Amniotic stem cell (primary cell): ENCODE measurements at regions not wholly inside any gene's neighbourhood (a gene's known extent, or its start where the extent isn't known, plus 50 kb on each side); places are given as distances from the start of the nearest gene placed in this dataset.
"Not testable (repeated sequence)": the region's sequence is repeated elsewhere in the genome, so short reads cannot be mapped to it uniquely, and the experiment has no call there.

Experiments
- DNase-seq: peaks from one replicate; lab custom pipeline; 2025; lab: John Stamatoyannopoulos, UW

DNA sequence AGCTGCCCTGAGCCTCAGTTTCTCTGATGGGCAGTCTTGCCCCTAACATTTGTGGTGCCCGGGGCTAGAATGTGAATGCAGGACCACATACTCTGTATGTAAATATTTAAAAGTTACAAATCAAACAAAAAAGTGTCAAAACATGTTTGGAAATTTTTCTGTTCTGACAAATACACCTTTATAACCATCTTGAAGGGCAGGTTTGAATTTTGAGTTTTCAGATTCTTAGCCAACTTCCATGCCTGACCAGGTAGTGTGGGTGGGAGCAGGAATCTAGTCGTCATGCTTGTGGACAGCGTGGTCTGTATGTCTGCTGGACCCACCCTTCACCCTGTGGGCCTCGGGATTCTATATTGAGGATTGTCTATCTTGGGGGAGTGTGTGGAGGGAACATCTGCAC, 325.1 kb downstream of the SOX4 start:
- DNase-seq = no peak

- DNase-seq = no peak
Measured at GRCh38 chr6:21922086-21922485, 328.5 kb downstream of the SOX4 start.

DNA sequence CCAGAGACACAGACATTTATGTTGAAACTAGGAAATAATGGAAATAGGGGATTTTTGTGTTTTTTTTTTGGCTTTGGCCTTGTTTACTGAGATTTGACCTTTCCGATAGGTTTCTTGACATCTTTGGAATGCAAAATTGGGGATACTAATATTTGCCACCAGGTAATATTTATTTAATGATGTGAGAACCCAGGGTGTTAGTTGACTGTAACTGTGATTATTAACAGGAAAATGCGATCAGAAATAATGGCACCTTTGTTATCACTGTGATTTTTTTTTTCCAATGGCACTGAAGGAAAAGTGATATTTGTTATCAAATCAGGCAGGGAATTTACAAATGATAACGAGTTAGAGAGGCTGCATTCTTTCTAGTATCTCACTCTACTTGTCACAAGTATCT, 330.5 kb downstream of the SOX4 start:
- DNase-seq = no peak

DNA sequence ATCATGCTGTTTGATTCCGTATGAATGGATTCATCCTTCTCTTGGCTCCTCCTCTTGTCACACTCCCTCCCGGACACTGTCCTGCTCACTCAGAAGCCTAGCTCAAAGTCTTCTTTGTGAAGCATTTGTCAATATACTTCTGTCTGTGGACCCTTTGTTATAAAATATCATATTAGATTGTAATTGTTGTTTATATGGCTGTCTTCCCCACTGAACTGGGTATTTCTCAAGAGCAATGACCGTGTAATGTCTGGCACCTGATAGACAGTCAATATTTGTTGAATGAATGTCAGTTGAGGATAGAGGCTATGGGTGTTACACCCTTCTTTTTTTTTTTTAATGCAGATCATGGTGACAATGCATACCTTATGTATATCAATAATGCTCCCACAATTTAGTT, 335.3 kb downstream of the SOX4 start:
- no peak for DNase-seq

DNA sequence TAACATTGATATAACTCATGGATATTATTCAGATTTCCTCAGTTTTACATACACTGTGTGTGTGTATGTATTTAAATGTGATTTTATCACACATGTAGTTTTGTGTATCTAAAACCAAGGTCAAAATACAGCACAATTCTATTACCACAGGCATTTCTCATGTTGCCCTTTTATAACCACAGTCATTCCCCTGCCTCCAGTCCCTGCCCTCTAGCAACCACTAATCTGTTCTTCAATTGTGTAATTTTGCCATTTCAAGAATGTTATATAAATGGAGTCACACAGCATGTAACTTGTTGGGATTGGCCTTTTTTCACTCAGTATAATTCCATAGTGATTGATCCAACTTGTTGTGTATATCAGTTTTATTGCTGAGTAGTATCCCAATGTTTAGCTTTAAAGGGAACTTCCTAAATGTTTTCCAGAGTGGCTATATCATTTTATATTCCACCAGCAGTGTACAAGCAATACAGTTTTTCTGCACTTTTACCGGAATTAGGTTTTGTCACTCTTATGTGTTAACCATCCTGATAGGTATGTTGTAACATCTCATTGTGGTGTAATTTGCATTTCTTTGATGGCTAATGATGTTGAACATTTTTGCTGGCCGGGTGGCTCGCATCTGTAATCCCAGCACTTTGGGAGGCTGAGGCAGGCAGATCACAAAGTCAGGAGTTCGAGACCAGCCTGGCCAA, 338.2 kb downstream of the SOX4 start:
- no peak for DNase-seq

- DNase-seq = no peak
Measured at GRCh38 chr6:21933351-21933750, 339.8 kb downstream of the SOX4 start.

DNA sequence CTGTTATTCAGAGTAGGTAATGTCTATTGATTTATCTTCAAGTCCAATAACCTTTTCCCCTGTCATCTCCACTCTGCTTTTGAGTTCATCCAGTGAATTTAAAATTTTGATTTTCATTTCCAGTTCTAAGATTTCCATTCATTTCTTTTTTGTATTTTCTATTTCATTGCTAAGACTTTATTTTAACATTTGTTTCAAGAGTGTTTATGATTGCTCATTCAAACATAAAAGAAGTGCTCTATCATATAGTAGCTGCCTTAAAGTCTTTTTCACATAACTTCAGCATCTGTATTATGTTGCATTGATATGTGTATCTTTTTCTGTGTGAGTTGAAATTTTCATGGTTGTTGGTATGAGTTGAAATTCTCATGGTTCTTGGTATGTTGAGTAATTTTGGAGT, 341.6 kb downstream of the SOX4 start:
- DNase-seq = no peak

DNA sequence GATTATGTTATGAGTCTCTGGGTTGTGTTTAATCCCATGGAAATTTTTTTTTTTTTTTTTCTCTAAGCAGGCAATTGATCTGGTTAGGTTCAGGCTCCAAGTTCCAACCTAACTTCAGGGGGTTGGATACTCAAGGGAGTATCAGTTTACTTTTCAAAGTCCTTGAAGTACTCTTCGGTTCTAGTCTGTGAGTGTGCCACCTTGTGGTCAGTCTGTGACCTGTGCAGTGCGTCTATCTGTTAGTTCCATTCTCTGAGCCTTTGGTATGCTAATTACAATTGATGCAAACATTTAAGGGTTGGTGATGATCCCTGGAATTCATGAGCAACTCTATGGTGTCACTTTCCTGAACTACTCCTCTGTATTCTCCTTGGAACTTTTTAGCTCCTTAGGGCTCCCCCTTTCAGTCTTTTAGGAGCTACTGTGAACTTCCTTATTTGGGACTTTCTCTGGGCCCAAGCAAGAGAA, 342.0 kb downstream of the SOX4 start:
- DNase-seq = no peak

DNA sequence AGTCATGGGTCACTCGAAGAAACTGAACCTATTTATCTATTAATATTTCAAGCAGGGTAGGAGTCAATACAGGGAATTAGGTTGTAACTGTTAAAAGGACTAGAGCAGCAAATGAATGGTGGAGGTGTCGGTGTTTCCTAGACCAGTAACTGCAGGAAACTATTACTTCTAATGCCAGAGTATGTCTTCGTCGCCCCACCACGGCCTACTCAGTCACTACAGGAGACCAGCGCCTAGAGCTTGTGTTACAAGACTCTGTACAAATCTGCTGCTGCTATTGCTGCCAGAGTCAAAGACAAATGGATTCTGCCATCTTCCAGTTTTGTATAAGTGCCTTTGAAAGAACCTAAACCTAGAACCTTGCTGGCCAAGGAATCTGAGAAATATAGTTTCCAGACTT, 343.9 kb downstream of the SOX4 start:
- DNase-seq = no peak

GRCh38 chr6:21939066-21939465, 345.5 kb downstream of the SOX4 start:
- DNase-seq = not testable (repeated sequence)

DNA sequence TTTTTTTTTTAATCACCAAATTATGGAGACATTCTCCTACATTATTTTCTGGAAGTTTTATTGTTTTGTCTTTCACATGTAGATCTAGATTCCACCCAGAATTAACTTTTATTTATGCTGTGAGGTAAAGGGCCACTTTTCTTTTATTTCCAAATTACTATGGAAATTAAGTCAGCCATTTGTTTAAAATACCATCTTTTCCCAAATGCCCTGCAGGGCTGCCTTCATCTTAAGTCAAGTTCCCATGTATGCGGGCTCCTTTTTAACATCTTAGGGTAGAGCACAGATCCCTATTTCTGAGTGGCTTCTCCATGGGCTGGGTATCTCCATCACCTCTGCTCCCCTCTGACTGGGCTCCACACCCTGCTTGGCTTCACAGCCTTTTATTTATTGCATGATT, 348.4 kb downstream of the SOX4 start:
- no peak for DNase-seq

GRCh38 chr6:21942897-21943296, 349.3 kb downstream of the SOX4 start:
- DNase-seq = no peak

GRCh38 chr6:21946298-21946783, 350.5 kb downstream of the PRL start:
- peak; percentile 46 for DNase-seq

GRCh38 chr6:21947227-21947626, 349.6 kb downstream of the PRL start:
- DNase-seq = not testable (repeated sequence)

- no peak for DNase-seq
Measured at GRCh38 chr6:21947731-21948386, 349.0 kb downstream of the PRL start.

DNA sequence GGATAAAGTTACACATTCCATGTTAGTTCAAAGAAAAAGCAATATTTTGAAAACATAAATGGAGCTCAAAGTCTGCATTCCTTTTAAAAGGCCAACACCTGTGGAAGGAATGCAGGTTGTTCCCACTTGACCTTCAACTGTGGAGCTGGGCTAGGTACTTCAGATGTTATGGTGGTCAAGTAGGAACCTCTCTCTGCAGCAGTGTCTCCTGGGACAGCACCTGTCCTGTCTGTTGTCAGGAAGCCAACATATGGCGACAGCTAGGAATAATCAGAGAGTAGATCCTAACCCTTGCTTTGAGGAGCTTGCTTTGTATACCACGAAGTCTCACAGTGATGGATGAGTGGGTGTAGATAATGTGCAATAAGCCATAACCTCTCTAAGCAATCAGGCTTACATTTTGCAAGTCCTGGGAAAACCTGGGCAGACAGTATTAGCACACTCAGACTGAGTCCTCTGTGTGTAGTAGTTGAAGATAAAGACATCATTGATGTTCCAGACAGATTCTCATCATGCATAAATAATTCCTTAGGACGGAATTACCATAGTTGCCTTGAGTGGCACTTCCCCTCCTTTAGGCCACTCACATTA, 347.5 kb downstream of the PRL start:
- DNase-seq = no peak

DNA sequence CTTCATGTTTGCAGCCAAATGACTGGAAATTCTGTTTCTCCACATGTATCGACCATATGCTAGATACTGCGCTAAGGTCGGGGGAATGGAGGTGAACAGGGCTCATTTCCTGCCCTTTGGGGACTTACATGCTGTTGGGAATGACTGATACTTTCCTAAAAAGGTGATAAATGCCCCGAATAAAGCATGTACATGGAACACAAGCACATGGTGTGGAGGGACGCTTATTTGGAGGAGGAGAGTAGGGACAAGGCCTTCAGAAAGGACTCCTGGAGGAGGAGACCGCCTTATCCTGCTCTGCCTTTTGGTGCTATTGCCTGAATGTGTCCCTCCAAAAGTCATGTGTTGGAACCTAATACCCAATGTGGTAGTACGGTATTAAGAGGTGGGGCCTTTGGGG, 344.5 kb downstream of the PRL start:
- no peak for DNase-seq

DNA sequence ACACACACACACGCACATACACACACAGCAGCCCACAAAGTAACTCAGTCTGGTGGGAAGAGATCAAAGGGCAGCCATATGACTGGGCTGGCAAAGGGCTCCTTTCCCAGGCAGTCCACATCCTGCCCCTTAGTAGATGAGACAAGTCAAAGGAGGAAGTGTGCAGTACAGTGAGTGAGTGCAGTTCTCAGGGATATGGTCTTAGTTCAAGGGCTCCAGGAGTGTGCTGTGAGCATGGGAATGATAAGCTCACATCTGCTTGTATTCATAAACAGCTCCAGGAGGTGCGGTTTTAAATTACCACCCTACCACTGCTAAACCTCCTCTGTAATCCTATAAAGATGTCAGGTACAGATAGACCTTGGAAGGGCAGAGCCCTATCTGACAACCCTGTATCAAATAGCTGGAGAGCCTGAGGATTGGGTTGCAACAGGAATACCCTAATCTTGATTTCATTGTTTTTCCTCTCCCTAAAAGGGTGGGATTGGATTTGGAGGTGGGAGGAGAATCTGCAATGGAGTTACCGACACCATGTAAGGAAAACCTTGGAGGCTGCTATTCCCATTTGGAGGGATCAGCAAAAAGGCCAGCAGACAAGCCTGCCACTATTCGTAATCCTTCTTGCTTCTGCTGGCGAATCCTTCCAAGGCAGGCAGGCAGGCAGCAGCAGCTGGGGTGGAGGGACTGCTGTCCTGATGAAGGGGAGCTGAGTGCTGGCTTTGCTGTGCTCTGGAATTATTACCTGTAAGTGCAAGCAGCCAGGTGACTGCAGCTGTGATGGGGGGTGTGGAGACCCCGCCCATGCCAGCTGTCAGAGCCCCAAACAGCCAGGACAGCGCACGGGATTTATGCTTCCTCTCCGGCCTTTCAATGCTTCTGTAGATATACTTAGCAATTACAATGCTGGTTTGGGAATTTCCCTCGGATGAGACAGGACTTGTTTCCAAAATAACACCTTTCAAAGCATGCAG, 342.7 kb downstream of the PRL start:
- no peak for DNase-seq

GRCh38 chr6:21955053-21955595, 341.7 kb downstream of the PRL start:
- DNase-seq = no peak

DNA sequence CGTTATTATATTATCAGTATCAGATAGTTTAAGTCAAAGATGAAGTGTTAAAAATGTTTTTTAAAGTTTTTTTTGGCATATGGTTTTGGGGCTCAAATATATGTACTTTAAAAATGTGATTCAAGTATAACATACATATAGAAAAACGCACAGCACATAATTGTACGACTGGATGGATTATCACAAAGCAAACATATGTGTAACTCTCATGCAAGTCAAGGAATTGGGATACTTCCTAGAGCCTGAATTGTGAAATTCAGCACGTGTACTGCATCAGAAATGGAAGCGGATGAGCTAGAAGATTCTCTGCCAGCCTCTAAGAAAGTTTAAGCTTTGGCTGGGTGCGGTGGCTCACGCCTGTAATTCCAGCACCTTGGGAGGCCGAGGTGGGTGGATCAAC, 340.9 kb downstream of the PRL start:
- no peak for DNase-seq

- DNase-seq = no peak
Measured at GRCh38 chr6:21958428-21958827, 338.4 kb downstream of the PRL start.

DNA sequence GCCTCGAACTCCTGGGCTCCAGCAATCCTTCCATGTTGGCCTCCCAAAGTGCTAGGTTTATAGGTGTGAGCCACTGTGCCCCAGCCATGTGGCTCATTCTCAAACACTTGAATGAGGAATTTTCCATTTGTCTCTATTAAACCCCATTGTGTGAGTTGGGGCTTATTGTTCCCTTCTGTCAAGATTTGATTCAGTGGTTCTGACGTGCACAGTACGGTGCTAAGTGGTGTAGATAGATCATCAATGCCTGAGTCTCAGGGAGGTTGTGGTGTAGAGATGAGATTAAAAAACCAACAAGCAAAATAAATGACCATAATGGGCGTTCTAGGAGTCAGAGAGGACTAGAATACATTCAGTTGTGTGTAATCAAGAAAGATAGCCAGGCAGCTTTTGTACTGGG, 335.6 kb downstream of the PRL start:
- no peak for DNase-seq
